ENCODE measurements at regions not wholly inside any gene's neighbourhood (a gene's known extent, or its start where the extent isn't known, plus 50 kb on each side); places are given as distances from the start of the nearest gene placed in this dataset.

DNA sequence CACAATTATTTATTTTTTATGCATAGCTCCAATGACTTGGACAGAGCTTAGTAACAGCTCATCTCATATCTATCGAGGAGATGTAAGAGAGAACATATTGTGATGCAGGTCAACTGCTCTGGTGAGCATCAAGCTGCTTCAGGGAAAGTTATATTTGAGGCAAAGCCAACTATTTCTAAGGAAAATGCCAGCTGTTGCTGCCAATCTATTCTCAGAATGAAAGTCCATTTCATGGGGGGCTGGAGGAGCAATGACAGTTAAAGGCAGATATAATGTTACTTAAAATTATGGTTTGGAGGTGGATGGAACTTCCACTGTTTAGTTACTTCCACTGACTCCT is 424.8 kb downstream of the KIF20B start:
- in situ Hi-C loops (cut with HindIII; ENCODE audit: low pct_unique_long_range_greater_than_20kb, low sequenced_read_pairs), result no loop called here
- no peak for DNase-seq (ENCODE audit: low read depth, low spot score)

DNA sequence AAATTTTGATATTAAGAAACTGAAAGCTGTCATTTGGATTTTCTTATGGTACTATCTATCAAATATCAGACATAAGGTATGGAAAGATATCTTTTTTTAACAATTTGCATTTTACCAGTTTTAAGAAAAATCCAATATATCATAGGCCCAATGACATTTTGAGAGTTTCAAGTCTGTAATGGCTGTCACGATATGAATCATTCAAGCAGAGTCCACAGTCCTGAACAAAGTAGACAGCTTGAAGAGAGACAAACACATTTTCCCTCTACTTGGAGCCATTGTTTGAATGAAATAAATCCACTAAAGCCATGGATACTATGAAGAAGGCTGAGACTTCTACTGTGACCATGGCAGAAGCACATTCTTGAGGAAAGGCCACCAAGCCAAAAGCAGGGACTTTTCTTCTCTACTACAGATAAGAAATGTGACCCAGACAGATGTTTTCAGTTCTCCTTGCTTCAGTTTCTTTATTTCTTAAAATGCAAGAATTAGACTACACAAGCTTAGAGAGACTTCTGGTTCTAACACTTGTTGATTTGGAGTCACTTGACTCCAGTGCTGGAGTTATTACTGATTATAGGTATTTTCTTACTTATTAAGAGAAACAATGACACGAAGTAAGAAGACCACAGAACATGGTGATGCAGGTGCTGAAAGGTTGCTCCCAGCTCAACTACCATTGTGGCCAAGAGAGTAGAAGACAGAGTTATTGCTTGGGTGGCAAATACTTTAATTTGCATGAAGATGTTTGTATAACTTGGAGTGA is 429.1 kb downstream of the KIF20B start:
- in situ Hi-C loops (cut with HindIII; ENCODE audit: low pct_unique_long_range_greater_than_20kb, low sequenced_read_pairs), result no loop called here
- no peak for DNase-seq (ENCODE audit: low read depth, low spot score)

DNA sequence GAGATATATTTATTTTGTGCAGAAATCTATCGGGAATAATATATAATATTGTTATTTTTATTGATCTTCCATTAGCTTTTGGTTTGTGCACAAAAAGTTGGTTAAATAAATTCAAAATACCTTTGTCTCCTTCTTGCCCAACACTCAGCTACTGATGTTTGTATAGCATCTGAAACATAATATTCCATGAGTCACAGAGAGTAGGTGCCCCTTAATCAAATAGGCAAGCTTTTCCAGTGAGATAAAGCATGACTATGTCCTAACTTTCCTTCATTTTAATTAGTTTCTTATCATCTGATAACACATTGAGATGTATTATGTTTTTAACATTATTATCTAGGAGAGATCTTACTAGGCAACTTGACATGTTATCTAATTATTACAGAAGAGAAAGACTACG is 432.2 kb downstream of the KIF20B start:
- no peak for DNase-seq (ENCODE audit: low read depth, low spot score)
- in situ Hi-C loops (cut with HindIII; ENCODE audit: low pct_unique_long_range_greater_than_20kb, low sequenced_read_pairs), result no loop called here

DNA sequence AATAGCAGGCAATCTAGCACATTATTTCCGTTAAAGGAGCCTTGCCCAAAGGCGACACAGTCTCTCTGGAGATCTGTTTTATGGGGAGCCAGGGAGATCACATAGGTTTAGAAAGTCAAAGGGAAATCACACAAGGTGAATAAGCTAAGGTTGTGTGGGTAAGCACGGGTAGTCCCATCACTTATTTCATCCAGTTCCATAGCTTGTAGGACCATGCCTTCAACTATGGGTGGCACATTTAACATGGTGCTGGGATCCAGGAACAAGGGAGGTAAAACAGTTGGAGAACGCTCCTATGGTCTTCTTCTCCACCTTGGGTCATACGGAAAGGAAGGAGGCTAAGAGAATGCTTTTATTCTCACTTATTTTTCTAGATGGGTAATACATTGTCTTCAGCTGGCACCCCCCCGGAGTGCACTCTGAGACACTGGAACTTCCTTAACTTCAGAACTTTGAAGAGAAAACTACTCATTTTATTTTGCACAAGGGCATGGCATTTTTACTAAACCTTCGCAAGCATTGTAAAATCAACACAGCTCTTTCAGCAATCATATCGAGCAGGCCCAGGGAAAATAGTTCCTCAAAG is 435.4 kb downstream of the KIF20B start:
- in situ Hi-C loops (cut with HindIII; ENCODE audit: low pct_unique_long_range_greater_than_20kb, low sequenced_read_pairs), result no loop called here
- no peak for DNase-seq (ENCODE audit: low read depth, low spot score)

DNA sequence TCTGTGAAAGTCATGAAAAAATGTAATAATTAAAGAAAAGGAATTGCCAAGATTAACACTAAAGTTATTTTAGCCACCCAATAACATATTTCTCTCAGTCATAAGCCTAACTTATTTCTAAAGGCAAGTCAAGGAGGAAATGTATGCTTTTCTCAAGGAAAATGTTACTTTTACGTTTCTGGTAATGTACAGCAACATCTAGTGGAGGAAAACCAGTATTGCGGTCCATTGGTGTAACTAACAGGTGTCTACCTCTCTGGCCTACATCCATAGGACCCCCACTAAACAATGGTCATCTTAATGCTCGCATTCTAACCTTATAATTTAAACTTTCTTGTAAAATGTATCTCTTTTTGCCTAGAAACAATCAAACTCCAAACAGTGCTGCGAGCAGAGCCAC is 437.5 kb downstream of the KIF20B start:
- DNase-seq (ENCODE audit: low read depth, low spot score), result peak; percentile 2
- in situ Hi-C loops (cut with HindIII; ENCODE audit: low pct_unique_long_range_greater_than_20kb, low sequenced_read_pairs), result no loop called here

DNA sequence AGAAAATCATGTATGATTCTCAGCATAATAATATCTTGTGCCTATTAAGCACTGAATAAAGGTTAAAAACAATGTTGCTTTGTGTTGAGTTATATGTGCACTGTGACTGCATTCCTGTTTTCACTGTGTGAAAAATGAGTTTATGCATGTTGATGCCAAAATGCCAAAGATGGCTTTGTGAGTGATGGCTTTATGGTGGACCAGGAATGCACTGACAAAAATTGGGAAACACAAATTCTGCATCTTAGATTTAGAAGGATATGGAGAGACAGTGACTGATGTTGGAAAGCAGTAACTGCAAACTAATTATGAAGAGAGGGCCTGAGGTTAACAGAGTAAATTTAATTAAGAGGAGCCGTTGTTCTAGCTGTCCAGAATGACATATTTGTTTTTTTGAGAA is 440.4 kb downstream of the KIF20B start:
- DNase-seq (ENCODE audit: low read depth, low spot score), result no peak
- in situ Hi-C loops (cut with HindIII; ENCODE audit: low pct_unique_long_range_greater_than_20kb, low sequenced_read_pairs), result no loop called here

- in situ Hi-C loops (cut with HindIII; ENCODE audit: low pct_unique_long_range_greater_than_20kb, low sequenced_read_pairs), result no loop called here
Observed at GRCh38 chr10:90143937-90144336, 442.5 kb downstream of the KIF20B start.

GRCh38 chr10:90148116-90148855 is 446.9 kb downstream of the KIF20B start:
- DNase-seq (ENCODE audit: low read depth, low spot score), result peak; percentile 27
- in situ Hi-C loops (cut with HindIII; ENCODE audit: low pct_unique_long_range_greater_than_20kb, low sequenced_read_pairs), result no loop called here

More at GRCh38 chr10:90143937-90144336, 442.5 kb downstream of the KIF20B start:
- no peak for DNase-seq (ENCODE audit: low read depth, low spot score)

GRCh38 chr10:90149563-90149962 is 448.2 kb downstream of the KIF20B start:
- no peak for DNase-seq (ENCODE audit: low read depth, low spot score)
- in situ Hi-C loops (cut with HindIII; ENCODE audit: low pct_unique_long_range_greater_than_20kb, low sequenced_read_pairs), result no loop called here

GRCh38 chr10:90162271-90162853 is 461.0 kb downstream of the KIF20B start:
- DNase-seq (ENCODE audit: low read depth, low spot score), result no peak
- in situ Hi-C loops (cut with HindIII; ENCODE audit: low pct_unique_long_range_greater_than_20kb, low sequenced_read_pairs), result no loop called here

DNA sequence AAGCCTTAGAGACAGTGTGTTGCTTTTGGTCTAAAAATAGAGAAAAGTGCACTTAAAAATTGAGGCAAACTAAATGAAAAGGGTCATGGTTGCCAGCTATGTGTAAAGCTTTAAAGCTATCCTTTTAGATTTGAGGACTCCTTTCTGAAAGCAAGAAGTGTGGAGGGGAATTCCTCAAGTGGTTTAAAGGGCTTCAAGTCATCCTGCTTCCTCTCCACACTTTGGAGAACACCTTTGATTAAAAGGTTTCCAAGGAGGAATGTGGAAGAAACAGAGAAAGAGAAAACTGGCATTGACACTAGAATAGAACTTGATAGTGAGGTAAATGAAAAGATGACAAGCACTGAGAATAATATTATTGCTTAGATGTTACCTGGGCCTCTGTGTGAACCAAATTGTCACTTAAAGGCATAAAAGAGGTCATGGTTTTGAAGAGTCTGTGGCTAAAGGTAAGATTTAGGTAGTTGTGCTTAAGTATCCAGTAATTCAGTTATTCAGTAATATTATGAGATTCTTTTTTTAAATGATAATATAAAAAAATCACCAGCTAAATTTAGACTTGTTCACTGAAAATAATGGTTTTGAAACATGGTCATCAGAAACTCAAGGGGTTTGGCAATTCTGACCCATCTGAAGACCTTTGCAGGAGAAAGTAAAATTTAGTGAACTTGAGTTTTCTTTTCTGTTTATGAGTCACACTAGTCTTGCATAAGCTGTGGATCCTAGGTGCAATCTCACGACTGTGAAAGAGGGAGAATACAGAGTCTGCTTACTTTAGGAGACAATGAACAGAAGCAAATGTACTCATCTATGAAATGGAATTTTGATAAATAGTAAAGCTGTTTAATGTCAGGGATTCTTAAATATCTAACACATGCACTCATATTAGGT is 466.0 kb downstream of the KIF20B start:
- in situ Hi-C loops (cut with HindIII; ENCODE audit: low pct_unique_long_range_greater_than_20kb, low sequenced_read_pairs), result no loop called here

GRCh38 chr10:90168244-90168643 is 466.9 kb downstream of the KIF20B start:
- no peak for DNase-seq (ENCODE audit: low read depth, low spot score)
- in situ Hi-C loops (cut with HindIII; ENCODE audit: low pct_unique_long_range_greater_than_20kb, low sequenced_read_pairs), result no loop called here

More for the DNA sequence above, 466.0 kb downstream of the KIF20B start:
- no peak for DNase-seq (ENCODE audit: low read depth, low spot score)

GRCh38 chr10:90171014-90171722 is 469.8 kb downstream of the KIF20B start:
- in situ Hi-C loops (cut with HindIII; ENCODE audit: low pct_unique_long_range_greater_than_20kb, low sequenced_read_pairs), result no loop called here
- DNase-seq (ENCODE audit: low read depth, low spot score), result no peak

- DNase-seq (ENCODE audit: low read depth, low spot score), result no peak
- in situ Hi-C loops (cut with HindIII; ENCODE audit: low pct_unique_long_range_greater_than_20kb, low sequenced_read_pairs), result no loop called here
Observed at GRCh38 chr10:90174531-90174930, 473.1 kb downstream of the KIF20B start.

DNA sequence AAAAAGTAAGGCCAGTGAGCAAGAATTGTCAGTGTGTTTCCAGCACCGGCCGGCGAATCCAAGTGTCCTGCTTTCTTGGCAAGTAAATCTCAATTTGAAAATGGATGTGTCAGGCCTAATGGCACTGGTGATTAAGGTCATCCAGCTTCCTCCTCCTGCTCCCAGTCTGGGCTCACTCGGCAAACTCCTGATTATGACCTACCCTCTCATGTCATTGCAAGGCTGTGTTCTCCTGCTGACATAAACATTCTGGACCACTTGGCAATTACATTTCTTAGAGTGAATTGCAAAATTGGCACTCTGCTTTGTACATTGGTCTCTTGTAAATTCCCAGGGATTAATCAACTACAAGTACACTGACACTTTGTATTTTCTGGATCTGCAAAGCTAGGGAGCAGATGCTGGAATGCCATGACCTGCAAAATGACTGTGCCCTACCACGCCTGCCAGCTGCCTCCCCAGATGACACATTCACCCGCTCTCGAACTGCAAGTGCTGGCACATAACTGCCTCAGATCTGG is 473.8 kb downstream of the KIF20B start:
- in situ Hi-C loops (cut with HindIII; ENCODE audit: low pct_unique_long_range_greater_than_20kb, low sequenced_read_pairs), result no loop called here
- no peak for DNase-seq (ENCODE audit: low read depth, low spot score)

DNA sequence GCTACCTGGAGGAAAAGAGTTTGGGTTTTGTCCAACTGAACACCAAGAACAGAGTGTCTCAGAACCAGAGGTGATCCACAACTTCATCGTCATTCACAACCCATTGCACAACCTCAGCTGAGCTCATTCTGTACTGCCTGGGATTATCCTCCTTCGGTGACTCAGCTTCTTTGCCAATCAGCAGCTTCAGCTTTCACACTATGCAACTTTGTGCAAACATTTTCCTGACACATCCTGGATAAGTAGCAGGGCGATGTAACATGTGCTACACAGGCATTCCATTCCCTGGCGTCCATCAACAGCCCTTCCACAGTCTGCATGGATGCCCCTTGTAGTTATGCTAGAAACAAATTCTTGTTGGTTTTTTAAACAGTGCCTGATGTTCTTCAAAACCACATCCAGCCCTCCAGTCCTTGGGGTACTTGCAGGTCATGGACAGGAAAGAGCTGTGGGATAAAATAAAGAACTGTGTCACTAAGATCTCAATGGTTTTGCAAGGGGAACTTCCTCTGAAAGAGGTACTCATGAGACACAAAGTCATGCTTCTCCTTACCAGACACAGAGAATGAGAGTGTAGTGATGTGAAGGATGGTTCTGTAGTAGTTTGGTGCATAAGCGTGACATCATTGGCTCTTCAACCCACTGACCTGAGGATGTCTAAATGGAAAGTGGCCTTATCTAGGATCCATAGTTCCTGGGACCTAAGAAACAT is 478.5 kb downstream of the KIF20B start:
- no peak for DNase-seq (ENCODE audit: low read depth, low spot score)
- in situ Hi-C loops (cut with HindIII; ENCODE audit: low pct_unique_long_range_greater_than_20kb, low sequenced_read_pairs), result no loop called here
